B cell (primary cell): ENCODE measurements at regions not wholly inside any gene's neighbourhood (a gene's known extent, or its start where the extent isn't known, plus 50 kb on each side); places are given as distances from the start of the nearest gene placed in this dataset.

Experiments
- ATAC-seq: fragments of 200-7000 bp; cut with Tn5 transposase; one replicate; pipeline ENCODE4 v1.10.0; 2021; ENCODE audit warnings: low read depth, mild to moderate bottlenecking, moderate number of reproducible peaks, moderate library complexity
- CTCF ChIA-PET: fragments of 350-600 bp; sonication (Branson Sonifier 250); formaldehyde crosslinking; loops from one replicate; lab custom pipeline; 2021; ENCODE audit warnings: antibody characterized with exemption, inconsistent platforms; lab: Charles Lee
- POLR2A ChIA-PET: fragments of 350-600 bp; sonication (Branson Sonifier 250); formaldehyde crosslinking; loops from one replicate; lab custom pipeline; 2021; ENCODE audit warnings: antibody characterized with exemption; lab: Charles Lee
- DNase-seq: peaks from one replicate; pipeline ENCODE4 v3.0.0; 2013
- H2AFZ ChIP-seq: 2 replicates; pipeline ENCODE4 v1.6.1; 2012; ENCODE audit warnings: mild to moderate bottlenecking, low read depth, low read length; ENCODE audit not compliant: insufficient read depth, poor library complexity, severe bottlenecking
- H3K27ac ChIP-seq, 2 donors: 1 replicate in 1 of 2; 2 replicates in 1 of 2; pipeline ENCODE4 v1.5.1; 2012 to 2013; ENCODE audit warnings: low read length in 2 of 2, mild to moderate bottlenecking in 2 of 2, moderate library complexity in 1 of 2
- H3K27me3 ChIP-seq, 4 experiments: fragments of 200-600 bp in 1 of 4; sonication (generic) in 1 of 4; replicated peaks in 1 of 4; 1 replicate in 2 of 4; 2 replicates in 2 of 4; pipeline versions ENCODE4 v1.6.1 to v1.7.0; 2013 to 2016; ENCODE audit warnings: low read length in 3 of 4, mild to moderate bottlenecking in 2 of 4, mixed read lengths in 1 of 4, moderate library complexity in 1 of 4; ENCODE audit not compliant: insufficient read depth in 4 of 4, control insufficient read depth in 3 of 4; ENCODE audit errors: control extremely low read depth in 1 of 4
- H3K36me3 ChIP-seq, 2 experiments: replicated peaks in 1 of 2; 1 replicate in 1 of 2; 2 replicates in 1 of 2; pipeline versions ENCODE4 v1.6.1 to v1.7.1; 2013; ENCODE audit warnings: low read length in 1 of 2; ENCODE audit not compliant: insufficient read depth in 2 of 2, control insufficient read depth in 1 of 2; ENCODE audit errors: control extremely low read depth in 1 of 2, extremely low read depth in 1 of 2
- H3K4me1 ChIP-seq, 2 donors: fragments of 200-600 bp in 1 of 2; sonication (generic) in 1 of 2; 1 replicate in 1 of 2; 2 replicates in 1 of 2; pipeline versions ENCODE4 v1.5.1 to v1.6.1; 2013 to 2017; ENCODE audit warnings: low read length in 2 of 2; ENCODE audit not compliant: control insufficient read depth in 2 of 2, insufficient read depth in 2 of 2
- H3K4me2 ChIP-seq: replicated peaks from 2 replicates; pipeline ENCODE3; 2012; ENCODE audit warnings: mild to moderate bottlenecking, low read depth, low read length; ENCODE audit not compliant: poor library complexity, severe bottlenecking
- H3K4me3 ChIP-seq, 5 experiments: fragments of 200-600 bp in 1 of 5; sonication (generic) in 1 of 5; 1 replicate in 3 of 5; 2 replicates in 2 of 5; pipeline versions ENCODE4 v1.5.1 to v1.7.0; 2011 to 2016; ENCODE audit warnings: low read length in 4 of 5, mild to moderate bottlenecking in 4 of 5, low read depth in 2 of 5, control low read depth in 1 of 5, moderate library complexity in 1 of 5; ENCODE audit not compliant: insufficient read depth in 1 of 5; ENCODE audit errors: control extremely low read depth in 1 of 5, extremely low read depth in 1 of 5
- H3K79me2 ChIP-seq: fragments of 200-600 bp; sonication (generic); one replicate; pipeline ENCODE4 v1.6.0; 2016; ENCODE audit warnings: low read length; ENCODE audit not compliant: control insufficient read depth, insufficient read depth
- H3K9ac ChIP-seq: fragments of 200-600 bp; sonication (generic); 2 replicates; pipeline ENCODE4 v1.6.1; 2017; ENCODE audit warnings: mild to moderate bottlenecking, low read length, moderate library complexity
- H3K9me3 ChIP-seq, 3 donors: one replicate each; pipeline versions ENCODE4 v1.6.1 to v1.7.1; 2013; ENCODE audit warnings: low read length in 2 of 3; ENCODE audit not compliant: control insufficient read depth in 2 of 3, insufficient read depth in 1 of 3; ENCODE audit errors: control extremely low read depth in 1 of 3
- H4K20me1 ChIP-seq: 2 replicates; pipeline ENCODE4 v1.6.0; 2012; ENCODE audit warnings: mild to moderate bottlenecking, low read length; ENCODE audit not compliant: insufficient read depth, control insufficient read depth, poor library complexity, severe bottlenecking
- H3K27ac Mint-ChIP-seq: one replicate; pipeline ENCODE4 v1.8.0; 2021; ENCODE audit warnings: mixed read lengths
- H3K27me3 Mint-ChIP-seq: one replicate; pipeline ENCODE4 v1.8.0; 2021; ENCODE audit warnings: mixed read lengths
- H3K4me1 Mint-ChIP-seq: one replicate; pipeline ENCODE4 v1.8.0; 2021; ENCODE audit warnings: mixed read lengths
- H3K4me3 Mint-ChIP-seq: one replicate; pipeline ENCODE4 v1.8.0; 2021; ENCODE audit warnings: mixed read lengths
- H3K9me3 Mint-ChIP-seq: one replicate; pipeline ENCODE4 v1.8.0; 2022; ENCODE audit warnings: mixed read lengths; ENCODE audit not compliant: insufficient read depth
- EZH2 ChIP-seq: IDR thresholded peaks from 2 replicates; pipeline ENCODE4 v1.6.1; 2012; ENCODE audit warnings: borderline replicate concordance, low read depth, mild to moderate bottlenecking, moderate library complexity, low read length; ENCODE audit not compliant: insufficient read depth, poor library complexity, severe bottlenecking
- WGBS: methylation state at CpG from one replicate; pipeline ENCODE4 v1.1.5; 2013; ENCODE audit warnings: missing lambda C conversion rate; ENCODE audit not compliant: insufficient coverage; 5-methylcytosine and 5-hydroxymethylcytosine counted together
- intact Hi-C: fragments of 100-400 bp; cut with micrococcal nuclease; formaldehyde crosslinking; loops from one replicate; pipeline ENCODE4 v1.10.0; 2022
- TF ChIP-seq, protein P1 (sequence below): fragments of 200-600 bp; IDR thresholded peaks from one replicate; pipeline ENCODE4 v1.8.0; 2022; ENCODE audit warnings: antibody characterized with exemption, mild to moderate bottlenecking

DNA sequence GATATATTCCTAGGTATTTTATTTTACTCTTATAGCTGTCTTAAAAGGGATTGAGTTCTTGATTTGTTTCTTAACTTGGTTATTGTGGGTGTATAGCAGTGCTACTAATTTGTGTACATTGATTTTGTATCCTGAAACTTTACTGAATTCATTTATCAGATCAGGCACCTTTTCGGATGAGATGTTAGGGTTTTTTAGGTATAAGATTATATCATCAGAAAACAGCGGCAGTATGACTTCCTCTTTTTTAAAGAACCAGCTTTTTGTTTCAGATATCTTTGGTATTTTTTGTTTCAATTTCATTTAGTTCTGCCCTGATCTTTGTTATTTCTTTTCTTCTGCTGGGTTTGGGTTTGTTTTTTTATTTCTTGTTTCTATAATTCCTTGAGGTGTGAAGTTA lies 382.4 kb upstream of the ADGRB3 start:
- no peaks in the 10 kb centered on the region for H3K4me1 ChIP-seq
- H2AFZ ChIP-seq: no peak overlapping the region
- POLR2A ChIA-PET: no interaction called here
- Mint-ChIP-seq H3K4me1 (no peaks in the 10 kb centered on the region), H3K27me3 (no peaks in the 10 kb centered on the region), H3K9me3 (peaks cover 19% of the 10 kb centered on the region), H3K4me3 (no peak overlapping the region), H3K27ac (no peak overlapping the region)
- no CpG with 5 or more reads among the region's 2 CpGs for WGBS
- no peaks in the 10 kb centered on the region for H3K27me3 ChIP-seq
- TF ChIP-seq, protein P1, sequence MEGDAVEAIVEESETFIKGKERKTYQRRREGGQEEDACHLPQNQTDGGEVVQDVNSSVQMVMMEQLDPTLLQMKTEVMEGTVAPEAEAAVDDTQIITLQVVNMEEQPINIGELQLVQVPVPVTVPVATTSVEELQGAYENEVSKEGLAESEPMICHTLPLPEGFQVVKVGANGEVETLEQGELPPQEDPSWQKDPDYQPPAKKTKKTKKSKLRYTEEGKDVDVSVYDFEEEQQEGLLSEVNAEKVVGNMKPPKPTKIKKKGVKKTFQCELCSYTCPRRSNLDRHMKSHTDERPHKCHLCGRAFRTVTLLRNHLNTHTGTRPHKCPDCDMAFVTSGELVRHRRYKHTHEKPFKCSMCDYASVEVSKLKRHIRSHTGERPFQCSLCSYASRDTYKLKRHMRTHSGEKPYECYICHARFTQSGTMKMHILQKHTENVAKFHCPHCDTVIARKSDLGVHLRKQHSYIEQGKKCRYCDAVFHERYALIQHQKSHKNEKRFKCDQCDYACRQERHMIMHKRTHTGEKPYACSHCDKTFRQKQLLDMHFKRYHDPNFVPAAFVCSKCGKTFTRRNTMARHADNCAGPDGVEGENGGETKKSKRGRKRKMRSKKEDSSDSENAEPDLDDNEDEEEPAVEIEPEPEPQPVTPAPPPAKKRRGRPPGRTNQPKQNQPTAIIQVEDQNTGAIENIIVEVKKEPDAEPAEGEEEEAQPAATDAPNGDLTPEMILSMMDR: no peak
- no peak for TF ChIP-seq EZH2
- no peak overlapping the region for H3K9ac ChIP-seq
- no peak overlapping the region for H3K27ac ChIP-seq
- H3K4me2 ChIP-seq: no peak overlapping the region
- no peak for DNase-seq
- peaks cover 0 to 6% (median 0%) of the 10 kb centered on the region in 3 donors for H3K9me3 ChIP-seq
- H4K20me1 ChIP-seq: no peaks in the 10 kb centered on the region
- CTCF ChIA-PET: no interaction called here
- no peak overlapping the region for H3K4me3 ChIP-seq
- H3K79me2 ChIP-seq: no peaks in the 10 kb centered on the region
- intact Hi-C loops: no loop called here
- ATAC-seq: no peak
- no peaks in the 10 kb centered on the region for H3K36me3 ChIP-seq

DNA sequence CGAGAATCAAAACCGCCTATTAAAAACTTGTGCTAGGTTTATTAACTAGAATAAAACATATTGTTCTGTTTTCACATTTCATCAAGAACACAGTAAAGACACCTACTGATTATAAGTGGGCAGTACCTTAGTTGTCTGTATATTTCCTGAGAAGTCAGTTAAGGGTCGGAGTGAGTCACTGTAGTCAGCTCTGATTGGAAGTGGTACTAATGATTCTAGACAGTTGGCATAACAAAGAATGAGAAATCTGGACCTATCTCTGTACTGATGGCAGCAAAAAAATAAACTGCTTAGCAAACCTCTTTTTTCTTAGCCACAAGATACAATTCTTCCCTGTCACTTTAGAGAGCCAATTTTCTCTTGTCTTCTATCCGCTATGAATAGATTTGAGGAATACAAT lies 387.3 kb upstream of the ADGRB3 start:
- intact Hi-C loops: no loop called here
- H3K9ac ChIP-seq: no peak overlapping the region
- H3K4me3 Mint-ChIP-seq: no peak overlapping the region
- H3K36me3 ChIP-seq: no peaks in the 10 kb centered on the region
- ChIA-PET POLR2A (no interaction called here), CTCF (no interaction called here)
- WGBS: 100% methylated on average over 1 of the region's 4 CpGs
- H3K27ac Mint-ChIP-seq: no peak overlapping the region
- no peaks in the 10 kb centered on the region for H3K4me1 Mint-ChIP-seq
- peaks cover 15% of the 10 kb centered on the region for H3K9me3 Mint-ChIP-seq
- no peaks in the 10 kb centered on the region for H3K79me2 ChIP-seq
- no peaks in the 10 kb centered on the region for H3K27me3 ChIP-seq
- H3K4me3 ChIP-seq: no peak overlapping the region
- no peak overlapping the region for H3K4me2 ChIP-seq
- DNase-seq (no peak), ATAC-seq (no peak)
- H3K4me1 ChIP-seq: no peaks in the 10 kb centered on the region
- TF ChIP-seq, protein P1: no peak
- no peak for TF ChIP-seq EZH2
- no peak overlapping the region for H3K27ac ChIP-seq
- no peaks in the 10 kb centered on the region for H3K9me3 ChIP-seq
- no peak overlapping the region for H2AFZ ChIP-seq
- no peaks in the 10 kb centered on the region for H3K27me3 Mint-ChIP-seq
- H4K20me1 ChIP-seq: no peaks in the 10 kb centered on the region
